Muscle layer of duodenum (tissue), 2 donors: ENCODE measurements at regions not wholly inside any gene's neighbourhood (a gene's known extent, or its start where the extent isn't known, plus 50 kb on each side); places are given as distances from the start of the nearest gene placed in this dataset.

Experiments used
- H3K27ac ChIP-seq: one replicate; pipeline ENCODE4 v1.7.0; 2013; ENCODE audit warnings: mild to moderate bottlenecking, low read length
- H3K27me3 ChIP-seq: one replicate; pipeline ENCODE4 v1.7.0; 2013; ENCODE audit warnings: low read depth, mild to moderate bottlenecking, control low read depth, low read length
- H3K36me3 ChIP-seq, 2 donors: one replicate each; pipeline ENCODE4 v1.7.0; 2013; ENCODE audit warnings: low read length in 2 of 2, control low read depth in 1 of 2, mild to moderate bottlenecking in 1 of 2; ENCODE audit not compliant: insufficient read depth in 2 of 2, control insufficient read depth in 1 of 2
- H3K4me1 ChIP-seq, 2 donors: one replicate each; pipeline ENCODE4 v1.7.0; 2013; ENCODE audit warnings: low read length in 2 of 2, mild to moderate bottlenecking in 2 of 2, control low read depth in 1 of 2, moderate library complexity in 1 of 2; ENCODE audit not compliant: insufficient read depth in 2 of 2, control insufficient read depth in 1 of 2
- H3K4me3 ChIP-seq, 2 donors: one replicate each; pipeline ENCODE4 v1.7.0; 2013; ENCODE audit warnings: low read length in 2 of 2, low read depth in 1 of 2, mild to moderate bottlenecking in 1 of 2
- H3K9me3 ChIP-seq, 2 donors: one replicate each; pipeline ENCODE4 v1.7.0; 2013; ENCODE audit warnings: low read length in 2 of 2, control low read depth in 1 of 2, mild to moderate bottlenecking in 1 of 2; ENCODE audit not compliant: control insufficient read depth in 1 of 2
- donor health status: healthy.

DNA sequence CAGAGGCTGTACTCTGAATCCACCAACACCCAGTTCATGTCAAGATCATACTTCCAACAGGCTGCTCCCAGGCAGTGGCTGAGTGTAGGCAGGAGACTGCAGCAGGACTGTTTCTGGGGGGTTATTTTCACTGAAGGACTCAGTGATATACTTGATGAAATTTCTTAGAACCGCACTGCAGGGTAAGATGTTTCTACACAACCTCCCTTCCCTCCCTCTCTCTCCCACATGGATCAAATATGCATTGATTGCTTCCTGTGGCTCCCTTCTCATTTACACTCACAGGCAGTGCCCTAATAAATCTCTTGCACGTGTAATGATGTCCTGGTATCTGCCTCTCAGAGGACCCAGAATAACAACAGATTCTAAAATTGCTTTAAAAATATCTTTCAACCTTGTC lies 251.3 kb upstream of the CCDC179 start:
- Histone ChIP-seq H3K4me1 (no peaks in the 10 kb centered on the region), H3K36me3 (no peaks in the 10 kb centered on the region), H3K27ac (no peak overlapping the region), H3K9me3 (no peaks in the 10 kb centered on the region), H3K27me3 (no peaks in the 10 kb centered on the region), H3K4me3 (no peak overlapping the region)

DNA sequence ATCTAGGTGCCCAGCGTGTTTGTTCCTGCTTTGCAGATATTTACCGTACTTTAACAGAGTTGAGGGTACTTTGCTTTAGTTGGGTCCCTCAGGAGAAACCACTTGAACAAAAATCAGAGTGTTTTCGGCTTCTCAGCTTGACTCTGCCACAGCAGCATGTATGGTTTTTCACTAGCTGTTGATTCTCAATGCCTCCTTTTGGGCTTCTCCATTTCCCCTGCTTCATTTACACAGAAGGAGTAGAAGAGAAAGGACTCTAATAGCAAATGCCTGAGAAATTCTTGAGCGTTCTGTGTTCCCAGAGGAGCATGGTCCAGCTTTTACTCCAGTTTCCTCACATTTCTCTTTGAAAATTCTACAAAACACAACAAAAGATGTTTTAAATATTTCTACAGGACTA lies 252.1 kb upstream of the CCDC179 start:
- H3K4me3 ChIP-seq: no peak overlapping the region
- H3K27ac ChIP-seq: no peak overlapping the region
- no peaks in the 10 kb centered on the region for H3K27me3 ChIP-seq
- no peaks in the 10 kb centered on the region for H3K36me3 ChIP-seq
- H3K9me3 ChIP-seq: no peaks in the 10 kb centered on the region
- no peaks in the 10 kb centered on the region for H3K4me1 ChIP-seq

DNA sequence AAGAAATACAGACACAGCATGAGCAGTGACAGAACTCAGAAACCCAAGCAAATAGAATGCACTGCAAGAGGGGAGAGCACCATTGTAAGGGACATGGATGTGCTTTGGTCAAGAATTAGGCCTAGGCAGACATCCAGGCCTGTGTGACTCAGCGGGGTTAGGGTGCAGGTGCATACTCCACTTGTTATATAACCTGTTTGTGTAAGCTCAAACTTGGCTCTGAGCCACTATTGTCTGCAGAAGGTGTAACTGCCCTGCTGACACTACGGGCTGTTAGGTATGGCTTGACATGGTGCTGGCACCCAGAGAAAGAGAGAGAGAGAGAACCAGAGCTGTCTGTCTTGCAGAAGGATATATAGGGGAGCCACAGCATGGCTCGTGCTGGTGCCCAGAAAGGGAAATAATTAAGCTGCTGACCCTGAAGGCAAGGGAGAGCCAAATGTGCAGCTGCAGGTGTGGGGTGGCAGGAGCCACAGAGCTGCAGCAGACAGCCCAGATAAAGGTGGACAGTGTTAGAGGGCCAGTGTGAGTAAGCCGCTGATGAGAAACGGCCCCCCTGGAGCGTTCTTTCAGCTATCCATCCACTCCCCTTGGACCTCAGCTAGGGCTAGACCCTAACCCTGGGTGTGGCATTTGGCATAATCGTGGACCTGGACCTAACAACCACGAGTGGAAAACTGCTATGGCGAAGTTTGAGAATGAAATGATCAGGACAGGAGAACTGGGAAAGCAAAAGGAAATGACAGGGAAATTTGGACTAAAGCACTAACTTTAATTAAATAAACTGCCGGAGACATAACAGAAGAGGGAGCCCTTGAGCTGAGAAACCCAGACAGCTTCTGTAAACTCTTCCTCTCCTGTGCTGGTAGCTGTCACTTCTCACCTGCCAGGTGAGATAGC lies 253.0 kb upstream of the CCDC179 start:
- no peaks in the 10 kb centered on the region for H3K27me3 ChIP-seq
- H3K4me1 ChIP-seq: no peaks in the 10 kb centered on the region
- H3K27ac ChIP-seq: no peak overlapping the region
- H3K4me3 ChIP-seq: no peak overlapping the region
- H3K9me3 ChIP-seq: no peaks in the 10 kb centered on the region
- H3K36me3 ChIP-seq: no peaks in the 10 kb centered on the region

DNA sequence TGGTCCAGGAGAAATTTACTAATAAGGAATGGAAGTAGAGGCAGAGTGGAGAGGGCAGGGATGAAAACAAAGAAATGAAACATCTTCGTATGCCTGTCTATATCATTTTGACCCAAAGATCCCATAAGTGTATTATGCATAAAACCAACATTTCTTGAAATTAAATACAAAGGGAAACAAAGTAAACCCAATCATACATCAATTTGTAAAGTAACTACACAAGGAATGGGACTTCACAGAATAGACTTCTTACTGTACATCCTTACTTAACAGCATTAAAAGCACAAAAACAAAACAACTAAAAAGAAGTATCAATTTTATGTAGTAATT lies 253.6 kb upstream of the CCDC179 start:
- no peaks in the 10 kb centered on the region for H3K36me3 ChIP-seq
- no peaks in the 10 kb centered on the region for H3K9me3 ChIP-seq
- no peak overlapping the region for H3K4me3 ChIP-seq
- H3K4me1 ChIP-seq: no peaks in the 10 kb centered on the region
- no peak overlapping the region for H3K27ac ChIP-seq
- H3K27me3 ChIP-seq: no peaks in the 10 kb centered on the region

DNA sequence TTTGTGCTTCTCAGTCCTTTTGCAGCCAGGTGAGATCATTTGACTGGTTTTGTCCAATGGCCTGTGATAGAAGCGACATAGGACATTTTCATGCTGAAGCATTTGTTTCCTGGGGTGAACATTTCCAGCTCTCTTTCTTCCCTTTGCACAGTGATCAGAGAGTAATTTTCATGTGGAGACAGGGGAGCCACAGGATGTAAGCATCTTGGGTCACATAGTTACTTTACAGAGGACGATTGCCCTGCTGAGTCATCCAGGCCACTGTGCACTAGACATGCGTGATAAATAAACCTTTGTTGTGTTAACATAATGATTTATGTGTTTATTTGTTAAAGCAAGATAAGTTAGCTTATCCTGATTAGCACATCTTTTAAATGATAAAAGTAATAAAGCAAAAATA lies 263.5 kb upstream of the CCDC179 start:
- H3K4me1 ChIP-seq: no peaks in the 10 kb centered on the region
- no peak overlapping the region for H3K4me3 ChIP-seq
- no peaks in the 10 kb centered on the region for H3K27me3 ChIP-seq
- H3K36me3 ChIP-seq: no peaks in the 10 kb centered on the region
- H3K9me3 ChIP-seq: no peaks in the 10 kb centered on the region
- H3K27ac ChIP-seq: no peak overlapping the region

DNA sequence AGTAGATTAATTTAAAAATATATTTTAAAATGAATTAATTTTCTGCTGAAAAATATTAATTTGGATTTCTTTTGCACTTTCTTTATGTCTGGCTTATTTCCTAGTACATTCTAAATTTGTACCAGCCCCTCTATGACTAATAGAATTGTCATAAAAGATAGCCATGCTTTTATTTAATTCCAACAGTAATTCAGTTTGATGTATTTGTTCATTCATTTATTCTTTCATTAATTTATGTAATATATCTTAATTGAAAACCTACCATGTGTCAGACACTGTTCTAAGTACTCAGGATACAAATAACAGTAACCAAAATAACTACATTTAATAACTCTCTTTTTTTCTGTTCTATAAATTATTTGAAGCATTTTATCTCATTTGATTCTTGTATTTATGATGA lies 264.0 kb upstream of the CCDC179 start:
- H3K4me3 ChIP-seq: no peak overlapping the region
- H3K27me3 ChIP-seq: no peaks in the 10 kb centered on the region
- H3K4me1 ChIP-seq: no peaks in the 10 kb centered on the region
- no peak overlapping the region for H3K27ac ChIP-seq
- no peaks in the 10 kb centered on the region for H3K36me3 ChIP-seq
- no peaks in the 10 kb centered on the region for H3K9me3 ChIP-seq

DNA sequence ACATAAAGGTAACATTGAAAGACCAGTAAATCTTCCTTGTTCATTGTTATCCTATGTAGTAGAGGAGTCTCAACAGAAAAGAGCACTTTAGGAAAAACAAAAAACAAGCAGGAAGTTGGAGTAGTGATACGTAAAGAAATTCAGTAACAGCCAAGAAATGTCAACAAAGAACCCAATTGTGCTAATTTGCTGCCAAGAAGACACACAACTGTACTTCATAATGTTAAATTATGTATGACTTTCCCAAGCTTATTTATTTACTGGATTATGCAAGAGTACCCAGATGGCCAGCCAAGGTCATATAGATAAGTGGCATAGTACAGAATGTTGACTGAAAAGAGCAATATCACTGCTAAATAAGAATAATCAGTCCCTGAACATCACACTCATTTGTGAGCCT lies 264.7 kb upstream of the CCDC179 start:
- H3K27ac ChIP-seq: no peak overlapping the region
- no peaks in the 10 kb centered on the region for H3K9me3 ChIP-seq
- H3K4me1 ChIP-seq: no peaks in the 10 kb centered on the region
- no peak overlapping the region for H3K4me3 ChIP-seq
- no peaks in the 10 kb centered on the region for H3K36me3 ChIP-seq
- H3K27me3 ChIP-seq: no peaks in the 10 kb centered on the region

DNA sequence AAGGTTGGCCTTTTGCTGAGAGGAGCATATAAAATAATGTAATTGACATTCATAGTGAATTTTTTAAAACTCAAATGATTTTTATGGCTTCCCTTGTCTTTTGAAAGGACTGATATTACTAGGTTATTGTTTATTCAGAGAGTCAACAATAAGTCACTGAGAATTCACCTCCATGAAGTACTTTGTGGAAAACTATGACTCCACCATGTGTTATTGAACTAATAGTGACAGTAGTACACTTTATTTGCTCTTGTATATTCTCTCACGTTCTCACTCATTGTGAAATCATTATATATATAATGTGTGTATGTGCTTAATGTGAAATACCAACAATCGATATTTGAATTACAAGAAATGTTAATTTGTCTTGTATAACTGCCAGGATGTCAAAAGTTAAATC lies 267.4 kb upstream of the CCDC179 start:
- Histone ChIP-seq H3K4me1 (no peaks in the 10 kb centered on the region), H3K27me3 (no peaks in the 10 kb centered on the region), H3K9me3 (no peaks in the 10 kb centered on the region), H3K36me3 (no peaks in the 10 kb centered on the region), H3K27ac (no peak overlapping the region), H3K4me3 (no peak overlapping the region)

DNA sequence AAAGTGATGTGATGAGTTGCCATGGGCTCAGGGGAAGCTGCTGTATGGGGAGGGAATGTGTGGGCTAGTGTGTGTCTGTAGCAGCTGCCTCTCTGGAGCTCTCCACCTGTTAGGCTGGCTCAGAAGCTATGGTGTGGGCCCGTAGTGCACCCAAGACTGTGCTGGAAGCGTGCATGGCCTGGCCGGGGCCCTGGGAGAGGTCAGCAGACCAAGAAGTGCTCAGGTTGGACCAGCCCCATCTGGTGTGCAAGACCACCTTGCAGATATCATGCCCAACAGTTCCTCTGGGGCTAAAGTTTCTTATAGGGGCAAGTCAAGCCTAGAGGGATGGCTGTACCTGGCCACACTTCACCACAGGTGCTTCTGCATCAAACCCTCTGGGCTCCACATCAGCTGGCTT lies 274.4 kb upstream of the CCDC179 start:
- H3K4me1 ChIP-seq: no peaks in the 10 kb centered on the region
- no peak overlapping the region for H3K4me3 ChIP-seq
- no peak overlapping the region for H3K27ac ChIP-seq
- no peaks in the 10 kb centered on the region for H3K36me3 ChIP-seq
- H3K9me3 ChIP-seq: peaks cover 0 to 6% of the 10 kb centered on the region in 2 donors
- no peaks in the 10 kb centered on the region for H3K27me3 ChIP-seq

DNA sequence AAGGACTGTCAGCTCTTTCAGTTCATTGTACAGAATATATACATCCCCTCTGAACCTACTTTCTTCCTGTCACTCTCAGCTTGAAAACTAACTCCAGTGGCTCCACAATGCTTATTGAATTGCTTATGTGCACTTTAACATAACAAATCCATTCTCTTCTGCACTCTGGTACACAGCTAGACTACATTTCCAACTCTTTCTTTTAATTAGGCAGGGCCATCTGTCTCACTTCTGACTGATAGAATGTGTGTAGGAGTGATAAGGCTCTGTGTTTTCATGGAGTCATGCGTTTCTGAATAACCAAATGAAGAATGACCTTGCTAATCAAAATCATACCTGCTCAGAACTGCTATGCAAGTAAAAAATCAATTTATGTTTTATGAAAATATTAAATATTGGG lies 278.5 kb upstream of the CCDC179 start:
- no peak overlapping the region for H3K4me3 ChIP-seq
- H3K4me1 ChIP-seq: no peaks in the 10 kb centered on the region

DNA sequence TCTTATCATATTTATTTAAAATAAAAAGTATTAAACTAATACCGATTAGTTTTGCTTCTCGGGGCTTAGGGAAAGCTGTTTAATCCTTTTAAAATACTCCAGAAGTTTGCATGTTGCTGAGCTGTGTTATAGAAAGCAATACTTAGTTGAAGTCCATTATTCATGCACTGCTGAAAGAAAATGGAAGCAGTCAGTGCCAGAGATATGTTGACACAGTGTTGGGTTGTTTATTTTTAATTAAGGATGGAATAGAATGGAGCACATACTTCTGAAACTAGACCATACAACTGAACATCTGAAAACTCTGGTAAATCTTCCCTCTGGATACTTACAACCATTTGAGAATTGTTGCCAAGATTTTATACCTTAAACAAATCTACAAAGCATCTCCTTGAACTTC lies 282.7 kb upstream of the CCDC179 start:
- Histone ChIP-seq H3K9me3 (no peaks in the 10 kb centered on the region), H3K4me3 (no peak overlapping the region), H3K4me1 (no peaks in the 10 kb centered on the region), H3K27me3 (no peaks in the 10 kb centered on the region), H3K27ac (no peak overlapping the region), H3K36me3 (no peaks in the 10 kb centered on the region)

More for the DNA sequence above, 278.5 kb upstream of the CCDC179 start:
- Histone ChIP-seq H3K27ac (no peak overlapping the region), H3K27me3 (no peaks in the 10 kb centered on the region), H3K9me3 (no peaks in the 10 kb centered on the region), H3K36me3 (no peaks in the 10 kb centered on the region)

DNA sequence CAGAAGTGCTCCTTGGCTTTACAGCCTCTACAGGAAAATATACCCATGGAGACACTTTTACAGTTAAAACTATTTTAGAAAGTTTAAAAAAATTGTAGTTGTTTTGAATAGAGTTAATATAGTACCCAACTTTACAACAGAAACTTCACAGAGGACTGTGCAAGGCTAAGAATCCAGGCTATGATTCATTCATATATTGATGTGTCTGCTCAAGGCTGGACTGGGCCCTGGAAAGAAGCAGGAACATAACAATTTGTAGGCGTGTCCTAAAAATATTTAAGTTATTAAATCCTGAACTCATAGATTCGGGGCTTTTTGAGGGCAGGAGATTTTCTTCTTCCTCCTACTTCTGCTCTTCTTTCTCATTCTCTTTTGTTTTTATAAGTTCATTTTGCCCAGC lies 291.5 kb upstream of the CCDC179 start:
- Histone ChIP-seq H3K9me3 (no peaks in the 10 kb centered on the region), H3K36me3 (no peaks in the 10 kb centered on the region), H3K4me3 (no peak overlapping the region), H3K27me3 (no peaks in the 10 kb centered on the region), H3K4me1 (no peaks in the 10 kb centered on the region), H3K27ac (no peak overlapping the region)
